GM19324 (cell line): ENCODE measurements at regions not wholly inside any gene's neighbourhood (a gene's known extent, or its start where the extent isn't known, plus 50 kb on each side); places are given as distances from the start of the nearest gene placed in this dataset.

Experiments
- ATAC-seq: cut with Tn5 transposase; IDR thresholded peaks from one replicate; pipeline ENCODE4 v1.9.1; 2021; ENCODE audit warnings: mild to moderate bottlenecking, moderate library complexity; ENCODE audit not compliant: unreplicated experiment, low FRiP score

- ATAC-seq = no peak
These were observed 256.9 kb upstream of the TGFBR2 start for GRCh38 chr3:30349507-30349906.

GRCh38 chr3:30350011-30350410 lies 256.4 kb upstream of the TGFBR2 start:
- no peak for ATAC-seq

- ATAC-seq = no peak
These were observed 255.5 kb upstream of the TGFBR2 start for GRCh38 chr3:30350901-30351300.

GRCh38 chr3:30352410-30353318 lies 253.7 kb upstream of the TGFBR2 start:
- no peak for ATAC-seq

GRCh38 chr3:30353711-30354467 lies 252.5 kb upstream of the TGFBR2 start:
- peak; percentile 82 for ATAC-seq

- ATAC-seq = no peak
These were observed 251.9 kb upstream of the TGFBR2 start for GRCh38 chr3:30354513-30354912.

- ATAC-seq = no peak
These were observed 251.4 kb upstream of the TGFBR2 start for GRCh38 chr3:30354972-30355371.

GRCh38 chr3:30355622-30356021 lies 250.8 kb upstream of the TGFBR2 start:
- no peak for ATAC-seq

GRCh38 chr3:30356866-30357753 lies 249.3 kb upstream of the TGFBR2 start:
- no peak for ATAC-seq

- no peak for ATAC-seq
These were observed 248.5 kb upstream of the TGFBR2 start for GRCh38 chr3:30357897-30358296.

- no peak for ATAC-seq
These were observed 247.5 kb upstream of the TGFBR2 start for GRCh38 chr3:30358871-30359270.

- no peak for ATAC-seq
These were observed 237.4 kb upstream of the TGFBR2 start for GRCh38 chr3:30368978-30369377.

GRCh38 chr3:30370681-30371271 lies 235.6 kb upstream of the TGFBR2 start:
- ATAC-seq = no peak

- no peak for ATAC-seq
These were observed 233.6 kb upstream of the TGFBR2 start for GRCh38 chr3:30372837-30373236.

- ATAC-seq = no peak
These were observed 221.8 kb upstream of the TGFBR2 start for GRCh38 chr3:30384546-30385072.

GRCh38 chr3:30393079-30393478 lies 213.3 kb upstream of the TGFBR2 start:
- no peak for ATAC-seq

- no peak for ATAC-seq
These were observed 209.4 kb upstream of the TGFBR2 start for GRCh38 chr3:30397030-30397429.

GRCh38 chr3:30399394-30400181 lies 206.8 kb upstream of the TGFBR2 start:
- ATAC-seq = no peak

- ATAC-seq = no peak
These were observed 205.5 kb upstream of the TGFBR2 start for GRCh38 chr3:30400926-30401325.
